ENCODE measurements at regions not wholly inside any gene's neighbourhood (a gene's known extent, or its start where the extent isn't known, plus 50 kb on each side); places are given as distances from the start of the nearest gene placed in this dataset.

GRCh38 chr1:201589186-201589585 lies 50.3 kb downstream of the NAV1 start:
- intact Hi-C loops (cut with DNase I), result no loop called here
- no peaks in the 10 kb centered on the region for H3K36me3 ChIP-seq
- H3K4me1 ChIP-seq, result peaks cover 0 to 36% of the 10 kb centered on the region in 2 donors
- no peak overlapping the region for H3K27ac ChIP-seq
- no peaks in the 10 kb centered on the region for H3K9me3 ChIP-seq
- no peak overlapping the region for H3K4me3 ChIP-seq (replicated peaks in 1 of 3)
- no peak for DNase-seq
- TF ChIP-seq POLR2A (IDR thresholded peaks at IDR 0.05) (no peak), CTCF (IDR thresholded peaks at IDR 0.05) (no peak)
- no peaks in the 10 kb centered on the region for H3K27me3 ChIP-seq
- 89 to 91% methylated on average over 3 of the region's 3 CpGs for WGBS, 2 donors

- Histone ChIP-seq H3K36me3 (no peaks in the 10 kb centered on the region), H3K4me1 (peaks cover 0 to 32% of the 10 kb centered on the region in 2 donors), H3K27me3 (no peaks in the 10 kb centered on the region), H3K4me3 (replicated peaks in 1 of 3) (no peak overlapping the region), H3K27ac (no peak overlapping the region), H3K9me3 (no peaks in the 10 kb centered on the region)
- DNase-seq, result no peak
- WGBS, 2 donors, result 90 to 91% methylated on average over 10 of the region's 10 CpGs
- intact Hi-C loops (cut with DNase I), result loop anchor here (5.0 kb wide), 1 partner anchor 62 kb away; no protein-coding TSS in a partner anchor
- TF ChIP-seq CTCF (IDR thresholded peaks at IDR 0.05), result no peak
- TF ChIP-seq POLR2A (IDR thresholded peaks at IDR 0.05), result no peak
Measured at GRCh38 chr1:201590474-201590873, 51.5 kb downstream of the NAV1 start.

- Histone ChIP-seq H3K4me3 (replicated peaks in 1 of 3) (no peak overlapping the region), H3K27ac (no peak overlapping the region), H3K9me3 (no peaks in the 10 kb centered on the region), H3K36me3 (no peaks in the 10 kb centered on the region), H3K4me1 (peaks cover 0 to 30% of the 10 kb centered on the region in 2 donors), H3K27me3 (no peaks in the 10 kb centered on the region)
- no peak for DNase-seq
- TF ChIP-seq CTCF (IDR thresholded peaks at IDR 0.05) (no peak), POLR2A (IDR thresholded peaks at IDR 0.05) (no peak)
- 58 to 76% methylated on average over 2 of the region's 2 CpGs for WGBS, 2 donors
- intact Hi-C loops (cut with DNase I), result loop anchor here (5.0 kb wide), 1 partner anchor 61 kb away; no protein-coding TSS in a partner anchor
Measured at GRCh38 chr1:201591348-201591747, 52.4 kb downstream of the NAV1 start.

GRCh38 chr1:201591981-201592380 lies 53.1 kb downstream of the NAV1 start:
- TF ChIP-seq POLR2A (IDR thresholded peaks at IDR 0.05), result no peak
- TF ChIP-seq CTCF (IDR thresholded peaks at IDR 0.05), result no peak

GRCh38 chr1:201593200-201593921 lies 54.4 kb downstream of the NAV1 start:
- intact Hi-C loops (cut with DNase I), result loop anchor here (5.0 kb wide), 1 partner anchor 59 kb away; no protein-coding TSS in a partner anchor
- no peak for DNase-seq

More at GRCh38 chr1:201591981-201592380, 53.1 kb downstream of the NAV1 start:
- Histone ChIP-seq H3K4me1 (peaks cover 0 to 25% of the 10 kb centered on the region in 2 donors), H3K36me3 (no peaks in the 10 kb centered on the region), H3K27me3 (no peaks in the 10 kb centered on the region), H3K4me3 (replicated peaks in 1 of 3) (no peak overlapping the region), H3K27ac (no peak overlapping the region), H3K9me3 (no peaks in the 10 kb centered on the region)
- intact Hi-C loops (cut with DNase I), result loop anchor here (5.0 kb wide), 1 partner anchor 60 kb away; no protein-coding TSS in a partner anchor
- DNase-seq, result no peak
- whole genome bisulfite sequencing, 2 donors, result 86 to 100% methylated on average over 2 to 3 of the region's 3 CpGs

More at GRCh38 chr1:201593200-201593921, 54.4 kb downstream of the NAV1 start:
- H3K36me3 ChIP-seq, result no peaks in the 10 kb centered on the region
- no peak overlapping the region for H3K27ac ChIP-seq
- no peak overlapping the region for H3K4me3 ChIP-seq (replicated peaks in 1 of 3)
- TF ChIP-seq CTCF (IDR thresholded peaks at IDR 0.05), result no peak
- TF ChIP-seq POLR2A (IDR thresholded peaks at IDR 0.05), result no peak
- H3K4me1 ChIP-seq, result peaks cover 9 to 35% of the 10 kb centered on the region in 2 donors
- H3K9me3 ChIP-seq, result no peaks in the 10 kb centered on the region
- 53 to 69% methylated on average over 7 of the region's 7 CpGs for WGBS, 2 donors
- H3K27me3 ChIP-seq, result no peaks in the 10 kb centered on the region

Data from thyroid gland (tissue), 4 donors.